Astrocyte (in vitro differentiated cells and primary cell): ENCODE measurements at regions not wholly inside any gene's neighbourhood (a gene's known extent, or its start where the extent isn't known, plus 50 kb on each side); places are given as distances from the start of the nearest gene placed in this dataset.

Experiments
- DNase-seq: peaks from one replicate; pipeline ENCODE4 v3.0.0-alpha.2; 2010; ENCODE audit warnings: low read depth
- FAIRE-seq: peaks from 2 replicates; lab custom pipeline; 2011; peaks lifted over from hg19 to GRCh38; lab: Jason Lieb, UNC
- H2AFZ ChIP-seq: 2 replicates; pipeline ENCODE4 v1.6.0; 2012; ENCODE audit warnings: low read depth, low read length, inconsistent platforms
- H3K27ac ChIP-seq: 2 replicates; pipeline ENCODE4 v1.5.1; 2011; ENCODE audit warnings: low read depth, low read length, inconsistent platforms
- H3K27me3 ChIP-seq: 2 replicates; pipeline ENCODE4 v1.6.0; 2011; ENCODE audit warnings: low read length, inconsistent platforms; ENCODE audit not compliant: insufficient read depth
- H3K36me3 ChIP-seq: 2 replicates; pipeline ENCODE4 v1.5.1; 2011; ENCODE audit warnings: low read length, inconsistent platforms; ENCODE audit not compliant: insufficient read depth
- H3K4me1 ChIP-seq: 2 replicates; pipeline ENCODE4 v1.5.1; 2011; ENCODE audit warnings: low read length, inconsistent platforms; ENCODE audit not compliant: insufficient read depth
- H3K4me2 ChIP-seq: 2 replicates; pipeline ENCODE4 v1.6.0; 2012; ENCODE audit warnings: low read length, inconsistent platforms
- H3K4me3 ChIP-seq: 2 replicates; pipeline ENCODE4 v1.5.1; 2011; ENCODE audit warnings: low read depth, mild to moderate bottlenecking, low read length, inconsistent platforms; ENCODE audit not compliant: insufficient read depth
- H3K79me2 ChIP-seq: 2 replicates; pipeline ENCODE4 v1.6.0; 2012; ENCODE audit warnings: mild to moderate bottlenecking, low read length, inconsistent platforms; ENCODE audit not compliant: insufficient read depth
- H3K9ac ChIP-seq: 2 replicates; pipeline ENCODE4 v1.6.0; 2012; ENCODE audit warnings: mild to moderate bottlenecking, low read length, inconsistent platforms
- H3K9me3 ChIP-seq: 2 replicates; pipeline ENCODE4 v1.5.1; 2012; ENCODE audit warnings: low read depth, mild to moderate bottlenecking, low read length, inconsistent platforms; ENCODE audit not compliant: insufficient read depth
- H4K20me1 ChIP-seq: 2 replicates; pipeline ENCODE4 v1.6.0; 2012; ENCODE audit warnings: low read length, inconsistent platforms; ENCODE audit not compliant: insufficient read depth
- H3K27ac Mint-ChIP-seq: one replicate; pipeline ENCODE4 v1.8.0; 2021; ENCODE audit warnings: mild to moderate bottlenecking, mixed read lengths; ENCODE audit not compliant: unreplicated experiment
- H3K27me3 Mint-ChIP-seq: one replicate; pipeline ENCODE4 v1.8.0; 2021; ENCODE audit warnings: low read depth, mixed read lengths; ENCODE audit not compliant: unreplicated experiment
- H3K36me3 Mint-ChIP-seq: one replicate; pipeline ENCODE4 v1.8.0; 2021; ENCODE audit warnings: low read depth, mixed read lengths; ENCODE audit not compliant: unreplicated experiment
- H3K4me1 Mint-ChIP-seq: one replicate; pipeline ENCODE4 v1.8.0; 2021; ENCODE audit warnings: low read depth, mixed read lengths; ENCODE audit not compliant: unreplicated experiment
- H3K4me3 Mint-ChIP-seq: one replicate; pipeline ENCODE4 v1.8.0; 2021; ENCODE audit warnings: mild to moderate bottlenecking, moderate library complexity, mixed read lengths; ENCODE audit not compliant: unreplicated experiment
- H3K9me3 Mint-ChIP-seq: one replicate; pipeline ENCODE4 v1.8.0; 2021; ENCODE audit warnings: mild to moderate bottlenecking, mixed read lengths; ENCODE audit not compliant: unreplicated experiment
- CTCF ChIP-seq: IDR thresholded peaks from 2 replicates; pipeline ENCODE4 v1.5.1; 2011; ENCODE audit warnings: low read depth, mild to moderate bottlenecking, inconsistent platforms, low read length, moderate library complexity; ENCODE audit not compliant: insufficient read depth
- EZH2 ChIP-seq: IDR thresholded peaks from 2 replicates; pipeline ENCODE4 v1.6.1; 2012; ENCODE audit warnings: mild to moderate bottlenecking, low read length, inconsistent platforms; ENCODE audit not compliant: insufficient read depth

DNA sequence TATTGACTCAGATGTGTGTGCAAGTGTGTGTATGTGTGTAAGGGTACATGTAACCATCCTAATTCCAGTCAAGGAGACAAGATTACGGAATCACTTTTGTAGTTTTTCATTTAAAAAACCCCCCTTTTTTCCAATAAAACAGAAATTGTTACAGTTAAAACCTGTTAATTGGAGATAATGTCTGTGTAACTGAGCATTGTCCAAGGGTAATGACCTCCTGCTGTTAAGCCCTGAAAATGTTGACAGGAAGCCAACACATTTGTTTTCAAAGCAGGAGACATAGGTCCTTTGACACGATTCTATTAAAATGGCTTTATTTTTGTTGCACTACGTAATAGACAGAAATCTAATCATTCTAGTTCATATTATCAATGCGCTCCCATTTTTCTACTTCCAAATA lies 457.3 kb upstream of the ARRDC3 start:
- Histone ChIP-seq H3K4me1 (no peaks in the 10 kb centered on the region), H3K9ac (no peak overlapping the region), H3K4me2 (no peak overlapping the region), H3K36me3 (no peaks in the 10 kb centered on the region), H3K4me3 (no peak overlapping the region), H2AFZ (no peak overlapping the region), H3K27me3 (no peaks in the 10 kb centered on the region), H4K20me1 (no peaks in the 10 kb centered on the region), H3K79me2 (no peaks in the 10 kb centered on the region), H3K27ac (no peak overlapping the region), H3K9me3 (no peaks in the 10 kb centered on the region)
- Mint-ChIP-seq H3K4me1 (no peaks in the 10 kb centered on the region), H3K9me3 (no peaks in the 10 kb centered on the region), H3K4me3 (no peak overlapping the region), H3K27ac (no peak overlapping the region), H3K36me3 (no peaks in the 10 kb centered on the region), H3K27me3 (no peaks in the 10 kb centered on the region)
- DNase-seq (no peak), FAIRE-seq (no peak)
- TF ChIP-seq EZH2 (no peak), CTCF (no peak)

DNA sequence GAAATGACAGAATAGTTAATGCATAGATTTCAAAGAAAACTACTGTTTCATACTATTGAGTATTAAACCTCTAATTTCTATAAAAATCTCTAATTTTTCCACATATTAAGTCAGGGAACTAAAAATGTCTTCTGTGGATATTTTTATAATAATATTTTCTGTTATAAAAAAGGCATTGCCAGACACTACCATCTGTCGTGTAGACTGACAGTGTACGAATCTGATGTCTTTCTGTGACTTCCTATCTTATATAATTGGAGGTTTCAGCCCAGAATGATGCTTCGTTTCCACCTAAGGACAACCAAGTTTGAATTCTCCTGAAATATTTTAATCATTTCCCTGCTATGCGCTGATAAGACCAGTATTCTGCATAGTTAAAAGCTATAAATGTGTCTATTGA lies 456.6 kb upstream of the ARRDC3 start:
- no peak overlapping the region for H3K27ac ChIP-seq
- no peaks in the 10 kb centered on the region for H3K4me1 Mint-ChIP-seq
- H3K27me3 Mint-ChIP-seq: no peaks in the 10 kb centered on the region

More for the DNA sequence above, 456.6 kb upstream of the ARRDC3 start:
- H3K36me3 ChIP-seq: no peaks in the 10 kb centered on the region
- H3K4me3 ChIP-seq: no peak overlapping the region
- Mint-ChIP-seq H3K27ac (no peak overlapping the region), H3K4me3 (no peak overlapping the region), H3K9me3 (no peaks in the 10 kb centered on the region), H3K36me3 (no peaks in the 10 kb centered on the region)
- no peaks in the 10 kb centered on the region for H3K79me2 ChIP-seq
- no peaks in the 10 kb centered on the region for H3K4me1 ChIP-seq
- H3K4me2 ChIP-seq: no peak overlapping the region
- H3K9ac ChIP-seq: no peak overlapping the region
- H3K27me3 ChIP-seq: no peaks in the 10 kb centered on the region
- H3K9me3 ChIP-seq: no peaks in the 10 kb centered on the region
- H4K20me1 ChIP-seq: no peaks in the 10 kb centered on the region
- no peak overlapping the region for H2AFZ ChIP-seq
- TF ChIP-seq CTCF (no peak), EZH2 (no peak)
- no peak for DNase-seq
- no peak for FAIRE-seq
